ENCODE measurements at regions not wholly inside any gene's neighbourhood (a gene's known extent, or its start where the extent isn't known, plus 50 kb on each side); places are given as distances from the start of the nearest gene placed in this dataset.

- POLR2A ChIA-PET = no interaction called here
- DNase-seq (ENCODE audit: low read depth, low spot score) (no peak), ATAC-seq (no peak)
- Histone ChIP-seq H3K4me3 (ENCODE audit: low read depth in 2 of 2, low read length in 2 of 2) (no peak overlapping the region), H3K36me3 (ENCODE audit: control insufficient read depth, insufficient read depth, low read length) (no peaks in the 10 kb centered on the region), H3K27me3 (ENCODE audit: control insufficient read depth, insufficient read depth, low read length) (no peaks in the 10 kb centered on the region), H3K9me3 (ENCODE audit: control insufficient read depth, insufficient read depth, low read depth, low read length) (no peaks in the 10 kb centered on the region), H3K4me1 (ENCODE audit: control insufficient read depth, insufficient read depth, low read length) (no peaks in the 10 kb centered on the region), H3K27ac (ENCODE audit: low read length) (no peak overlapping the region)
- no TSS peak for BruUV-seq (replicated peaks)
- no peak for TF ChIP-seq POLR2AphosphoS5 (IDR thresholded peaks at IDR 0.05; ENCODE audit: low read depth, low read length)
- in situ Hi-C loops (cut with HindIII; ENCODE audit: low pct_unique_long_range_greater_than_20kb, low sequenced_read_pairs) (no loop called here), intact Hi-C loops (cut with micrococcal nuclease; ENCODE audit: unreplicated experiment) (no loop called here)
- CTCF ChIA-PET = no interaction called here
Measured at GRCh38 chr22:47814474-47814873, 1052.0 kb downstream of the TBC1D22A start.

GRCh38 chr22:47813661-47814060 is 1051.2 kb downstream of the TBC1D22A start:
- no TSS peak for BruUV-seq (replicated peaks)

More at GRCh38 chr22:47813661-47814060, 1051.2 kb downstream of the TBC1D22A start:
- Histone ChIP-seq H3K9me3 (ENCODE audit: control insufficient read depth, insufficient read depth, low read depth, low read length) (no peaks in the 10 kb centered on the region), H3K4me1 (ENCODE audit: control insufficient read depth, insufficient read depth, low read length) (no peaks in the 10 kb centered on the region), H3K27ac (ENCODE audit: low read length) (no peak overlapping the region), H3K4me3 (ENCODE audit: low read depth in 2 of 2, low read length in 2 of 2) (no peak overlapping the region), H3K36me3 (ENCODE audit: control insufficient read depth, insufficient read depth, low read length) (no peaks in the 10 kb centered on the region), H3K27me3 (ENCODE audit: control insufficient read depth, insufficient read depth, low read length) (no peaks in the 10 kb centered on the region)
- ChIA-PET CTCF (no interaction called here), POLR2A (no interaction called here)
- intact Hi-C loops (cut with micrococcal nuclease; ENCODE audit: unreplicated experiment) = no loop called here
- no peak for ATAC-seq
- in situ Hi-C loops (cut with HindIII; ENCODE audit: low pct_unique_long_range_greater_than_20kb, low sequenced_read_pairs) = no loop called here
- DNase-seq (ENCODE audit: low read depth, low spot score) = no peak
- TF ChIP-seq SIN3A (IDR thresholded peaks at IDR 0.05; ENCODE audit: borderline replicate concordance, insufficient read depth, low read depth, low read length) = no peak
- no peak for TF ChIP-seq TCF7L2 (IDR thresholded peaks at IDR 0.05; ENCODE audit: low read depth, low read length)
- no peak for TF ChIP-seq CTCF (IDR thresholded peaks at IDR 0.05)
- TF ChIP-seq POLR2AphosphoS5 (IDR thresholded peaks at IDR 0.05; ENCODE audit: low read depth, low read length) = no peak
- no peak for TF ChIP-seq REST (IDR thresholded peaks at IDR 0.05; ENCODE audit: insufficient read depth in 1 of 2, low read depth in 2 of 2, low read length in 1 of 2)

All from Panc1 (cell line).